OCI-LY7 (cell line): ENCODE measurements at regions not wholly inside any gene's neighbourhood (a gene's known extent, or its start where the extent isn't known, plus 50 kb on each side); places are given as distances from the start of the nearest gene placed in this dataset.

Experiments used
- BruUV-seq: library from RNA; stranded (reverse); fragments of 400-500 nt; replicated peaks from 2 replicates; lab custom pipeline; 2021; lab: Mats Ljungman, UMichigan
- CTCF ChIA-PET: fragments of 300-600 bp; sonication (Branson Sonifier 250); formaldehyde crosslinking; loops from one replicate; lab custom pipeline; 2022; ENCODE audit warnings: antibody characterized with exemption; ENCODE audit not compliant: unreplicated experiment; lab: Charles Lee
- POLR2A ChIA-PET: fragments of 300-600 bp; sonication (Branson Sonifier 250); formaldehyde crosslinking; loops from one replicate; lab custom pipeline; 2022; ENCODE audit warnings: antibody characterized with exemption; lab: Charles Lee
- DNase-seq: peaks from one replicate; pipeline ENCODE4 v3.0.0-alpha.2; 2015; ENCODE audit warnings: low spot score
- H2AFZ ChIP-seq: fragments of 200-600 bp; sonication (generic), shearing (Covaris generic); 2 replicates; pipeline ENCODE4 v1.6.1; 2014; ENCODE audit warnings: mild to moderate bottlenecking, antibody characterized with exemption, low read length, moderate library complexity
- H3K27ac ChIP-seq: fragments of 200-600 bp; sonication (generic); 2 replicates; pipeline ENCODE4 v1.5.1; 2014; ENCODE audit warnings: mixed run types, low read depth, mild to moderate bottlenecking, moderate library complexity, low read length, inconsistent platforms; ENCODE audit not compliant: poor library complexity, severe bottlenecking
- H3K36me3 ChIP-seq: fragments of 200-600 bp; sonication (generic); 2 replicates; pipeline ENCODE4 v1.6.1; 2014; ENCODE audit warnings: mild to moderate bottlenecking, antibody characterized with exemption, low read length, moderate library complexity, mixed read lengths; ENCODE audit not compliant: insufficient read depth
- H3K4me1 ChIP-seq: fragments of 200-600 bp; sonication (generic); 2 replicates; pipeline ENCODE4 v1.5.1; 2014; ENCODE audit warnings: mild to moderate bottlenecking, low read length; ENCODE audit not compliant: insufficient read depth, poor library complexity, severe bottlenecking
- H3K4me2 ChIP-seq: fragments of 200-600 bp; sonication (generic); 2 replicates; pipeline ENCODE4 v1.6.1; 2014; ENCODE audit warnings: mild to moderate bottlenecking, low read length
- H3K4me3 ChIP-seq: fragments of 200-600 bp; sonication (generic); 2 replicates; pipeline ENCODE4 v1.5.1; 2014; ENCODE audit warnings: mild to moderate bottlenecking, low read depth, low read length; ENCODE audit not compliant: poor library complexity, severe bottlenecking
- H3K79me2 ChIP-seq: fragments of 200-600 bp; sonication (generic); 2 replicates; pipeline ENCODE4 v1.6.1; 2016; ENCODE audit warnings: low read depth, mild to moderate bottlenecking, low read length, moderate library complexity, mixed read lengths; ENCODE audit not compliant: insufficient read depth
- H3K9me2 ChIP-seq: fragments of 200-600 bp; sonication (generic); 2 replicates; pipeline ENCODE4 v1.6.1; 2016; ENCODE audit warnings: mild to moderate bottlenecking, low read length, mixed read lengths; ENCODE audit not compliant: insufficient read depth
- H3K9me3 ChIP-seq: fragments of 200-600 bp; sonication (generic); 2 replicates; pipeline ENCODE4 v1.6.1; 2014; ENCODE audit warnings: mild to moderate bottlenecking, mixed run types, low read length, mixed read lengths
- H4K20me1 ChIP-seq: fragments of 200-600 bp; sonication (generic); 2 replicates; pipeline ENCODE4 v1.6.1; 2014; ENCODE audit warnings: mild to moderate bottlenecking, antibody characterized with exemption, low read length, moderate library complexity, mixed read lengths; ENCODE audit not compliant: insufficient read depth
- CTCF ChIP-seq: fragments of 200-600 bp; sonication (generic); conservative IDR thresholded peaks from 2 replicates; pipeline ENCODE4 v1.5.1; 2014; ENCODE audit warnings: mild to moderate bottlenecking, antibody characterized with exemption, low read length, moderate library complexity, mixed read lengths
- EZH2phosphoT487 ChIP-seq: fragments of 200-600 bp; sonication (generic); IDR thresholded peaks from 2 replicates; pipeline ENCODE4 v1.6.1; 2018; ENCODE audit warnings: low read depth, borderline replicate concordance, mild to moderate bottlenecking, mixed run types, antibody characterized with exemption, low read length, moderate library complexity, mixed read lengths
- intact Hi-C: fragments of 100-400 bp; cut with micrococcal nuclease; formaldehyde crosslinking; loops from one replicate; pipeline ENCODE4 v1.10.0; 2022; ENCODE audit not compliant: unreplicated experiment

- intact Hi-C loops, result no loop called here
Observed at GRCh38 chr11:129286813-129287212, 88.8 kb upstream of the BARX2 start.

GRCh38 chr11:129285402-129285786 is 90.3 kb upstream of the BARX2 start:
- Histone ChIP-seq H3K4me3 (no peak overlapping the region), H3K36me3 (no peaks in the 10 kb centered on the region), H3K4me2 (no peak overlapping the region), H3K27ac (no peak overlapping the region), H3K79me2 (no peaks in the 10 kb centered on the region), H3K9me3 (no peaks in the 10 kb centered on the region), H3K4me1 (no peaks in the 10 kb centered on the region), H2AFZ (no peak overlapping the region), H4K20me1 (no peaks in the 10 kb centered on the region), H3K9me2 (no peaks in the 10 kb centered on the region)
- intact Hi-C loops, result no loop called here
- TF ChIP-seq CTCF, result no peak
- TF ChIP-seq EZH2phosphoT487, result no peak
- CTCF ChIA-PET, result no interaction called here
- DNase-seq, result no peak
- POLR2A ChIA-PET, result interaction anchor here (0.5 kb wide), 1 partner anchor 55 kb away, joined by 3 read pairs; no protein-coding TSS in a partner anchor
- BruUV-seq, result no TSS peak

More at GRCh38 chr11:129286813-129287212, 88.8 kb upstream of the BARX2 start:
- no peak overlapping the region for H3K27ac ChIP-seq
- BruUV-seq, result no TSS peak
- ChIA-PET POLR2A (no interaction called here), CTCF (no interaction called here)
- no peaks in the 10 kb centered on the region for H3K4me1 ChIP-seq
- no peak overlapping the region for H2AFZ ChIP-seq
- H3K36me3 ChIP-seq, result no peaks in the 10 kb centered on the region
- H4K20me1 ChIP-seq, result no peaks in the 10 kb centered on the region
- no peaks in the 10 kb centered on the region for H3K9me3 ChIP-seq
- no peak for TF ChIP-seq CTCF
- no peak for TF ChIP-seq EZH2phosphoT487
- H3K4me2 ChIP-seq, result no peak overlapping the region
- no peak for DNase-seq
- no peaks in the 10 kb centered on the region for H3K79me2 ChIP-seq
- no peaks in the 10 kb centered on the region for H3K9me2 ChIP-seq
- H3K4me3 ChIP-seq, result no peak overlapping the region

- BruUV-seq, result no TSS peak
- H3K9me3 ChIP-seq, result no peaks in the 10 kb centered on the region
- H3K4me1 ChIP-seq, result no peaks in the 10 kb centered on the region
- no peaks in the 10 kb centered on the region for H3K79me2 ChIP-seq
- H4K20me1 ChIP-seq, result no peaks in the 10 kb centered on the region
- no peaks in the 10 kb centered on the region for H3K9me2 ChIP-seq
- no peak overlapping the region for H3K4me3 ChIP-seq
- no peak overlapping the region for H3K27ac ChIP-seq
- H3K36me3 ChIP-seq, result no peaks in the 10 kb centered on the region
- H2AFZ ChIP-seq, result no peak overlapping the region
- no peak overlapping the region for H3K4me2 ChIP-seq
- CTCF ChIA-PET, result no interaction called here
- POLR2A ChIA-PET, result no interaction called here
- DNase-seq, result no peak
- TF ChIP-seq CTCF (no peak), EZH2phosphoT487 (no peak)
- intact Hi-C loops, result no loop called here
Observed at GRCh38 chr11:129283141-129283540, 91.0 kb upstream of the ARHGAP32 start.
